HepG2 (cell line): ENCODE measurements at regions not wholly inside any gene's neighbourhood (a gene's known extent, or its start where the extent isn't known, plus 50 kb on each side); places are given as distances from the start of the nearest gene placed in this dataset.

Experiments
- ATAC-seq: fragments of 200-7000 bp; cut with Tn5 transposase; 3 replicates; pipeline ENCODE4 v1.9.1; 2020; ENCODE audit warnings: mild to moderate bottlenecking, moderate library complexity
- BruUV-seq: library from RNA; stranded (reverse); fragments of 400-500 nt; replicated peaks from 2 replicates; lab custom pipeline; 2021; lab: Mats Ljungman, UMichigan
- CTCF ChIA-PET: fragments of 300-600 bp; formaldehyde crosslinking; extraction: SDS; loops from one replicate; lab custom pipeline; 2021; ENCODE audit warnings: low total read pairs, inconsistent platforms, low intra/inter-chr PET ratio; lab: Yijun Ruan, JAX
- POLR2A ChIA-PET: fragments of 350-600 bp; sonication (Branson Sonifier 250); formaldehyde crosslinking; loops from one replicate; lab custom pipeline; 2020; ENCODE audit warnings: antibody characterized with exemption, inconsistent platforms; lab: Yijun Ruan, JAX
- DNase-seq: peaks from one replicate; pipeline ENCODE4 v3.0.0-alpha.2; 2015; ENCODE audit warnings: low spot score
- FAIRE-seq: peaks from 3 replicates; lab custom pipeline; 2011; peaks lifted over from hg19 to GRCh38; lab: Jason Lieb, UNC
- H2AFZ ChIP-seq: one replicate; pipeline ENCODE4 v1.6.1; 2011; ENCODE audit warnings: low read length, inconsistent platforms
- H3K27ac ChIP-seq: fragments of 300-600 bp; 3 replicates; pipeline ENCODE4 v1.8.0; 2011; ENCODE audit warnings: mixed run types, mild to moderate bottlenecking, mixed read lengths, low read length, inconsistent platforms; ENCODE audit not compliant: insufficient read depth; ENCODE audit errors: extremely low read length
- H3K27me3 ChIP-seq, 2 experiments: fragments of 200-600 bp in 1 of 2; 2 replicates in 1 of 2; 3 replicates in 1 of 2; pipeline versions ENCODE4 v1.6.0 to v1.8.0; 2011; ENCODE audit warnings: low read length in 2 of 2, mild to moderate bottlenecking in 2 of 2, moderate library complexity in 2 of 2, inconsistent platforms in 1 of 2; ENCODE audit not compliant: insufficient read depth in 2 of 2, control insufficient read depth in 1 of 2
- H3K36me3 ChIP-seq, 2 experiments: fragments of 200-600 bp in 1 of 2; replicated peaks in 1 of 2; 2 replicates in 1 of 2; 3 replicates in 1 of 2; pipeline versions ENCODE4 v1.5.1 to v1.8.0; 2011; ENCODE audit warnings: low read length in 2 of 2, inconsistent platforms in 1 of 2; ENCODE audit not compliant: insufficient read depth in 2 of 2, control insufficient read depth in 1 of 2
- H3K4me1 ChIP-seq: 2 replicates; pipeline ENCODE4 v1.5.1; 2012; ENCODE audit warnings: low read length, inconsistent platforms; ENCODE audit not compliant: insufficient read depth
- H3K4me2 ChIP-seq: 2 replicates; pipeline ENCODE4 v1.6.0; 2011; ENCODE audit warnings: low read depth, low read length, inconsistent platforms
- H3K4me3 ChIP-seq, 3 experiments: fragments of 200-600 bp in 1 of 3; sonication (generic), shearing (Covaris generic) in 1 of 3; replicated peaks in 1 of 3; 2 replicates each; pipeline ENCODE4 v1.5.1; 2011 to 2016; ENCODE audit warnings: low read length in 3 of 3, inconsistent platforms in 2 of 3, low read depth in 2 of 3, mild to moderate bottlenecking in 2 of 3, control low read depth in 1 of 3, mixed read lengths in 1 of 3; ENCODE audit not compliant: insufficient read depth in 1 of 3
- H3K79me2 ChIP-seq: one replicate; pipeline ENCODE4 v1.6.1; 2011; ENCODE audit warnings: low read length, inconsistent platforms; ENCODE audit not compliant: insufficient read depth
- H3K9ac ChIP-seq: 2 replicates; pipeline ENCODE4 v1.6.0; 2011; ENCODE audit warnings: mild to moderate bottlenecking, low read depth, low read length, inconsistent platforms; ENCODE audit not compliant: insufficient read depth
- H3K9me3 ChIP-seq: 2 replicates; pipeline ENCODE4 v1.5.1; 2012; ENCODE audit warnings: mild to moderate bottlenecking, low read length
- H4K20me1 ChIP-seq: 2 replicates; pipeline ENCODE4 v1.6.0; 2011; ENCODE audit warnings: inconsistent platforms, mild to moderate bottlenecking, low read length, moderate library complexity; ENCODE audit not compliant: insufficient read depth
- ARID5B ChIP-seq: IDR thresholded peaks from 2 replicates; pipeline ENCODE4 v1.4.0; 2020; ENCODE audit warnings: mild to moderate bottlenecking, missing genetic modification reagents
- ATF5 ChIP-seq: sonication (generic); formaldehyde crosslinking; IDR thresholded peaks from 2 replicates; pipeline ENCODE4 v1.4.0; 2020; ENCODE audit warnings: mild to moderate bottlenecking, low read depth, missing genetic modification reagents
- CENPX ChIP-seq: sonication (generic); formaldehyde crosslinking; IDR thresholded peaks from 2 replicates; pipeline ENCODE4 v1.9.0; 2021; ENCODE audit warnings: mild to moderate bottlenecking, missing genetic modification reagents, moderate library complexity
- NR3C1 ChIP-seq: sonication (generic); formaldehyde crosslinking; IDR thresholded peaks from 2 replicates; pipeline ENCODE4 v1.4.0; 2020; ENCODE audit warnings: missing genetic modification reagents
- ZNF326 ChIP-seq: sonication (generic); formaldehyde crosslinking; IDR thresholded peaks from 2 replicates; pipeline ENCODE4 v1.4.0; 2020; ENCODE audit warnings: missing genetic modification reagents, borderline replicate concordance
- ZNF597 ChIP-seq: sonication (generic); formaldehyde crosslinking; IDR thresholded peaks from 2 replicates; pipeline ENCODE4 v1.5.0; 2020; ENCODE audit warnings: missing genetic modification reagents
- ZNF605 ChIP-seq: sonication (generic); formaldehyde crosslinking; IDR thresholded peaks from 2 replicates; pipeline ENCODE4 v1.8.0; 2022; ENCODE audit warnings: mild to moderate bottlenecking, missing genetic modification reagents
- ZNF615 ChIP-seq: sonication (generic); formaldehyde crosslinking; IDR thresholded peaks from 2 replicates; pipeline ENCODE4 v1.5.0; 2020; ENCODE audit warnings: mild to moderate bottlenecking, missing genetic modification reagents, borderline replicate concordance
- ZNF704 ChIP-seq: sonication (generic); formaldehyde crosslinking; IDR thresholded peaks from 2 replicates; pipeline ENCODE4 v1.8.1; 2023; ENCODE audit warnings: mild to moderate bottlenecking, inconsistent platforms, moderate library complexity, missing genetic modification reagents, borderline replicate concordance
- ZNF766 ChIP-seq: sonication (generic); formaldehyde crosslinking; IDR thresholded peaks from 2 replicates; pipeline ENCODE4 v1.5.0; 2020; ENCODE audit warnings: missing genetic modification reagents, borderline replicate concordance
- ZNF83 ChIP-seq: sonication (generic); formaldehyde crosslinking; IDR thresholded peaks from 2 replicates; pipeline ENCODE4 v1.4.0; 2020; ENCODE audit warnings: missing genetic modification reagents, mild to moderate bottlenecking, borderline replicate concordance
- WGBS: methylation state at CpG from one replicate; pipeline ENCODE4 v1.1.6; 2017; ENCODE audit warnings: low lambda C conversion rate; 5-methylcytosine and 5-hydroxymethylcytosine counted together
- in situ Hi-C: cut with HindIII; loops from 2 replicates; pipeline ENCODE4 v1.10.0; 2017; ENCODE audit warnings: low pct_unique_long_range_greater_than_20kb; ENCODE audit not compliant: extremely low pct_ligation_motif_present
- intact Hi-C: fragments of 100-400 bp; cut with micrococcal nuclease; formaldehyde crosslinking; loops from one replicate; pipeline ENCODE4 v1.10.0; 2022; ENCODE audit not compliant: unreplicated experiment

- TF ChIP-seq ARID5B (CRISPR knock-in tag) (no peak), NR3C1 (CRISPR knock-in tag) (no peak), ZNF605 (CRISPR knock-in tag) (no peak)
- TF ChIP-seq, all 625 proteins: peak for 0
Observed at GRCh38 chr2:147033044-147033443, 811.8 kb upstream of the ACVR2A start (continued).

GRCh38 chr2:147031897-147032296 is 812.9 kb upstream of the ACVR2A start:
- ATAC-seq (no peak), FAIRE-seq (no peak), DNase-seq (no peak)
- no TSS peak for BruUV-seq
- H3K9ac ChIP-seq: no peak overlapping the region
- POLR2A ChIA-PET: no interaction called here
- no peak overlapping the region for H2AFZ ChIP-seq
- no peaks in the 10 kb centered on the region for H3K36me3 ChIP-seq
- H3K27me3 ChIP-seq: no peaks in the 10 kb centered on the region
- TF ChIP-seq CENPX (CRISPR knock-in tag): no peak
- TF ChIP-seq ATF5: no peak
- TF ChIP-seq ZNF766 (CRISPR knock-in tag): no peak
- no peak for TF ChIP-seq ZNF597 (CRISPR knock-in tag)
- no peak for TF ChIP-seq ZNF615 (CRISPR knock-in tag)
- no peak for TF ChIP-seq ZNF326 (CRISPR knock-in tag)
- TF ChIP-seq ZNF83 (CRISPR knock-in tag): no peak
- no peak for TF ChIP-seq ZNF704
- H3K4me1 ChIP-seq: no peaks in the 10 kb centered on the region
- H3K27ac ChIP-seq: no peak overlapping the region
- intact Hi-C loops (no loop called here), in situ Hi-C loops (no loop called here)
- no peak overlapping the region for H3K4me2 ChIP-seq
- no peaks in the 10 kb centered on the region for H3K79me2 ChIP-seq
- no peaks in the 10 kb centered on the region for H3K9me3 ChIP-seq
- CTCF ChIA-PET: no interaction called here
- no peaks in the 10 kb centered on the region for H4K20me1 ChIP-seq
- WGBS: under 1% methylated on average over 3 of the region's 3 CpGs
- H3K4me3 ChIP-seq: no peak overlapping the region
